ENCODE measurements at regions not wholly inside any gene's neighbourhood (a gene's known extent, or its start where the extent isn't known, plus 50 kb on each side); places are given as distances from the start of the nearest gene placed in this dataset.

DNA sequence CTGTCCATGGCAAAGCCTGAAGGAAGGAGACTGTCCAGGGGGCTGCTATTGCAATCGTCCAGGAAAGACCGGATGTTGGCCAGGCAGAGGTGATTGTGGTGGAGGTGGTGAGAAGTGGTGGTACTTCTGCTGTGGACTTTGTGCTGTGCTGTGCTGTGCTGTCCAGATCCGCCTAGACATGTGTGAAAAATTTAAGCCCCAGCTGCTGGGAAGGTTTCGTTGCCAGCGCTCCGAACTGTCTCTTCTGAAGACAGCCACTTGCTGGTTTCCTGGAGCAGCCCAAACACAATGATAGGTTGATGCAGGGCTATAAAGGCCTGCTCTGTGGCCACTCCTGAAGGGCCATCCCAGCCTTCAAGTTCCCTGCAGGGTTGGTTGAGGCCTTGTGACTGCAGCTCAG is 223.0 kb upstream of the MPDZ start:
- Mint-ChIP-seq H3K27ac (no peak overlapping the region), H3K36me3 (ENCODE audit: low read depth) (peaks cover 8% of the 10 kb centered on the region; the same call in 2 of the 3 replicates), H3K4me1 (peaks cover 15% of the 10 kb centered on the region), H3K4me3 (no peak overlapping the region), H3K9me3 (peaks cover 2% of the 10 kb centered on the region; the same call in 2 of the 3 replicates), H3K27me3 (ENCODE audit: insufficient read depth, low read depth, poor library complexity) (peaks cover 2% of the 10 kb centered on the region)
- no peak overlapping the region for H3K4me2 ChIP-seq
- peaks cover 5% of the 10 kb centered on the region; the same call in 1 of the 2 replicates for H3K4me1 ChIP-seq (ENCODE audit: insufficient read depth)
- H3F3A ChIP-seq (replicated peaks; ENCODE audit: low read depth), result no peaks in the 10 kb centered on the region
- H3K4me3 ChIP-seq, result no peak overlapping the region
- TF ChIP-seq CREB1 (CRISPR knock-in tag; IDR thresholded peaks at IDR 0.05; ENCODE audit: low read depth) (no peak), EZH2 (IDR thresholded peaks at IDR 0.05; ENCODE audit: low read depth, unreplicated experiment) (no peak), JUNB (IDR thresholded peaks at IDR 0.05; ENCODE audit: unreplicated experiment) (no peak), POLR2AphosphoS5 (IDR thresholded peaks at IDR 0.05; ENCODE audit: low read depth) (no peak), ZNF114 (CRISPR knock-in tag; IDR thresholded peaks at IDR 0.05) (no peak), ZNF331 (CRISPR knock-in tag; IDR thresholded peaks at IDR 0.05; ENCODE audit: low read depth) (no peak)
- TF ChIP-seq, protein P1, sequence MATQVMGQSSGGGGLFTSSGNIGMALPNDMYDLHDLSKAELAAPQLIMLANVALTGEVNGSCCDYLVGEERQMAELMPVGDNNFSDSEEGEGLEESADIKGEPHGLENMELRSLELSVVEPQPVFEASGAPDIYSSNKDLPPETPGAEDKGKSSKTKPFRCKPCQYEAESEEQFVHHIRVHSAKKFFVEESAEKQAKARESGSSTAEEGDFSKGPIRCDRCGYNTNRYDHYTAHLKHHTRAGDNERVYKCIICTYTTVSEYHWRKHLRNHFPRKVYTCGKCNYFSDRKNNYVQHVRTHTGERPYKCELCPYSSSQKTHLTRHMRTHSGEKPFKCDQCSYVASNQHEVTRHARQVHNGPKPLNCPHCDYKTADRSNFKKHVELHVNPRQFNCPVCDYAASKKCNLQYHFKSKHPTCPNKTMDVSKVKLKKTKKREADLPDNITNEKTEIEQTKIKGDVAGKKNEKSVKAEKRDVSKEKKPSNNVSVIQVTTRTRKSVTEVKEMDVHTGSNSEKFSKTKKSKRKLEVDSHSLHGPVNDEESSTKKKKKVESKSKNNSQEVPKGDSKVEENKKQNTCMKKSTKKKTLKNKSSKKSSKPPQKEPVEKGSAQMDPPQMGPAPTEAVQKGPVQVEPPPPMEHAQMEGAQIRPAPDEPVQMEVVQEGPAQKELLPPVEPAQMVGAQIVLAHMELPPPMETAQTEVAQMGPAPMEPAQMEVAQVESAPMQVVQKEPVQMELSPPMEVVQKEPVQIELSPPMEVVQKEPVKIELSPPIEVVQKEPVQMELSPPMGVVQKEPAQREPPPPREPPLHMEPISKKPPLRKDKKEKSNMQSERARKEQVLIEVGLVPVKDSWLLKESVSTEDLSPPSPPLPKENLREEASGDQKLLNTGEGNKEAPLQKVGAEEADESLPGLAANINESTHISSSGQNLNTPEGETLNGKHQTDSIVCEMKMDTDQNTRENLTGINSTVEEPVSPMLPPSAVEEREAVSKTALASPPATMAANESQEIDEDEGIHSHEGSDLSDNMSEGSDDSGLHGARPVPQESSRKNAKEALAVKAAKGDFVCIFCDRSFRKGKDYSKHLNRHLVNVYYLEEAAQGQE (IDR thresholded peaks at IDR 0.05; ENCODE audit: unreplicated experiment), result no peak
- TF ChIP-seq, protein P2, sequence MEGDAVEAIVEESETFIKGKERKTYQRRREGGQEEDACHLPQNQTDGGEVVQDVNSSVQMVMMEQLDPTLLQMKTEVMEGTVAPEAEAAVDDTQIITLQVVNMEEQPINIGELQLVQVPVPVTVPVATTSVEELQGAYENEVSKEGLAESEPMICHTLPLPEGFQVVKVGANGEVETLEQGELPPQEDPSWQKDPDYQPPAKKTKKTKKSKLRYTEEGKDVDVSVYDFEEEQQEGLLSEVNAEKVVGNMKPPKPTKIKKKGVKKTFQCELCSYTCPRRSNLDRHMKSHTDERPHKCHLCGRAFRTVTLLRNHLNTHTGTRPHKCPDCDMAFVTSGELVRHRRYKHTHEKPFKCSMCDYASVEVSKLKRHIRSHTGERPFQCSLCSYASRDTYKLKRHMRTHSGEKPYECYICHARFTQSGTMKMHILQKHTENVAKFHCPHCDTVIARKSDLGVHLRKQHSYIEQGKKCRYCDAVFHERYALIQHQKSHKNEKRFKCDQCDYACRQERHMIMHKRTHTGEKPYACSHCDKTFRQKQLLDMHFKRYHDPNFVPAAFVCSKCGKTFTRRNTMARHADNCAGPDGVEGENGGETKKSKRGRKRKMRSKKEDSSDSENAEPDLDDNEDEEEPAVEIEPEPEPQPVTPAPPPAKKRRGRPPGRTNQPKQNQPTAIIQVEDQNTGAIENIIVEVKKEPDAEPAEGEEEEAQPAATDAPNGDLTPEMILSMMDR (conservative IDR thresholded peaks at IDR 0.05; ENCODE audit: low read depth in 2 of 2), result no peak
- TF ChIP-seq, protein P3, sequence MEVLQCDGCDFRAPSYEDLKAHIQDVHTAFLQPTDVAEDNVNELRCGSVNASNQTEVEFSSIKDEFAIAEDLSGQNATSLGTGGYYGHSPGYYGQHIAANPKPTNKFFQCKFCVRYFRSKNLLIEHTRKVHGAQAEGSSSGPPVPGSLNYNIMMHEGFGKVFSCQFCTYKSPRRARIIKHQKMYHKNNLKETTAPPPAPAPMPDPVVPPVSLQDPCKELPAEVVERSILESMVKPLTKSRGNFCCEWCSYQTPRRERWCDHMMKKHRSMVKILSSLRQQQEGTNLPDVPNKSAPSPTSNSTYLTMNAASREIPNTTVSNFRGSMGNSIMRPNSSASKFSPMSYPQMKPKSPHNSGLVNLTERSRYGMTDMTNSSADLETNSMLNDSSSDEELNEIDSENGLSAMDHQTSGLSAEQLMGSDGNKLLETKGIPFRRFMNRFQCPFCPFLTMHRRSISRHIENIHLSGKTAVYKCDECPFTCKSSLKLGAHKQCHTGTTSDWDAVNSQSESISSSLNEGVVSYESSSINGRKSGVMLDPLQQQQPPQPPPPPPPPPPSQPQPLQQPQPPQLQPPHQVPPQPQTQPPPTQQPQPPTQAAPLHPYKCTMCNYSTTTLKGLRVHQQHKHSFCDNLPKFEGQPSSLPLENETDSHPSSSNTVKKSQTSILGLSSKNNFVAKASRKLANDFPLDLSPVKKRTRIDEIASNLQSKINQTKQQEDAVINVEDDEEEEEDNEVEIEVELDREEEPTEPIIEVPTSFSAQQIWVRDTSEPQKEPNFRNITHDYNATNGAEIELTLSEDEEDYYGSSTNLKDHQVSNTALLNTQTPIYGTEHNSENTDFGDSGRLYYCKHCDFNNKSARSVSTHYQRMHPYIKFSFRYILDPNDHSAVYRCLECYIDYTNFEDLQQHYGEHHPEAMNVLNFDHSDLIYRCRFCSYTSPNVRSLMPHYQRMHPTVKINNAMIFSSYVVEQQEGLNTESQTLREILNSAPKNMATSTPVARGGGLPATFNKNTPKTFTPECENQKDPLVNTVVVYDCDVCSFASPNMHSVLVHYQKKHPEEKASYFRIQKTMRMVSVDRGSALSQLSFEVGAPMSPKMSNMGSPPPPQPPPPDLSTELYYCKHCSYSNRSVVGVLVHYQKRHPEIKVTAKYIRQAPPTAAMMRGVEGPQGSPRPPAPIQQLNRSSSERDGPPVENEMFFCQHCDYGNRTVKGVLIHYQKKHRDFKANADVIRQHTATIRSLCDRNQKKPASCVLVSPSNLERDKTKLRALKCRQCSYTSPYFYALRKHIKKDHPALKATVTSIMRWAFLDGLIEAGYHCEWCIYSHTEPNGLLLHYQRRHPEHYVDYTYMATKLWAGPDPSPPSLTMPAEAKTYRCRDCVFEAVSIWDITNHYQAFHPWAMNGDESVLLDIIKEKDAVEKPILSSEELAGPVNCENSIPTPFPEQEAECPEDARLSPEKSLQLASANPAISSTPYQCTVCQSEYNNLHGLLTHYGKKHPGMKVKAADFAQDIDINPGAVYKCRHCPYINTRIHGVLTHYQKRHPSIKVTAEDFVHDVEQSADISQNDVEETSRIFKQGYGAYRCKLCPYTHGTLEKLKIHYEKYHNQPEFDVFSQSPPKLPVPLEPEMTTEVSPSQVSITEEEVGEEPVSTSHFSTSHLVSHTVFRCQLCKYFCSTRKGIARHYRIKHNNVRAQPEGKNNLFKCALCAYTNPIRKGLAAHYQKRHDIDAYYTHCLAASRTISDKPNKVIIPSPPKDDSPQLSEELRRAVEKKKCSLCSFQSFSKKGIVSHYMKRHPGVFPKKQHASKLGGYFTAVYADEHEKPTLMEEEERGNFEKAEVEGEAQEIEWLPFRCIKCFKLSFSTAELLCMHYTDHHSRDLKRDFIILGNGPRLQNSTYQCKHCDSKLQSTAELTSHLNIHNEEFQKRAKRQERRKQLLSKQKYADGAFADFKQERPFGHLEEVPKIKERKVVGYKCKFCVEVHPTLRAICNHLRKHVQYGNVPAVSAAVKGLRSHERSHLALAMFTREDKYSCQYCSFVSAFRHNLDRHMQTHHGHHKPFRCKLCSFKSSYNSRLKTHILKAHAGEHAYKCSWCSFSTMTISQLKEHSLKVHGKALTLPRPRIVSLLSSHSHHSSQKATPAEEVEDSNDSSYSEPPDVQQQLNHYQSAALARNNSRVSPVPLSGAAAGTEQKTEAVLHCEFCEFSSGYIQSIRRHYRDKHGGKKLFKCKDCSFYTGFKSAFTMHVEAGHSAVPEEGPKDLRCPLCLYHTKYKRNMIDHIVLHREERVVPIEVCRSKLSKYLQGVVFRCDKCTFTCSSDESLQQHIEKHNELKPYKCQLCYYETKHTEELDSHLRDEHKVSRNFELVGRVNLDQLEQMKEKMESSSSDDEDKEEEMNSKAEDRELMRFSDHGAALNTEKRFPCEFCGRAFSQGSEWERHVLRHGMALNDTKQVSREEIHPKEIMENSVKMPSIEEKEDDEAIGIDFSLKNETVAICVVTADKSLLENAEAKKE (CRISPR knock-in tag; IDR thresholded peaks at IDR 0.05), result no peak
- no peaks in the 10 kb centered on the region for H3K27me3 ChIP-seq (ENCODE audit: insufficient read depth)
- peak overlapping the region; percentile 44; the same call in 1 of the 2 replicates for H2AFZ ChIP-seq
- H3K27ac ChIP-seq (ENCODE audit: low read depth), result no peak overlapping the region
- no peak for DNase-seq (ENCODE audit: low spot score)
- H3K9me2 ChIP-seq (ENCODE audit: insufficient read depth), result peaks cover 9% of the 10 kb centered on the region; the same call in 1 of the 2 replicates
- H4K20me1 ChIP-seq (replicated peaks; ENCODE audit: insufficient read depth), result no peaks in the 10 kb centered on the region
- no peaks in the 10 kb centered on the region for H3K36me3 ChIP-seq (ENCODE audit: insufficient read depth)
- no peak for ATAC-seq
- H3K79me2 ChIP-seq (replicated peaks; ENCODE audit: insufficient read depth), result no peaks in the 10 kb centered on the region

Data from GM23338 (cell line).